H9 (cell line): ENCODE measurements at regions not wholly inside any gene's neighbourhood (a gene's known extent, or its start where the extent isn't known, plus 50 kb on each side); places are given as distances from the start of the nearest gene placed in this dataset.

Experiments
- DNase-seq: peaks from one replicate; pipeline ENCODE4 v3.0.0-alpha.2; 2017
- H2AFZ ChIP-seq: one replicate; pipeline ENCODE4 v1.6.1; 2013; ENCODE audit warnings: mild to moderate bottlenecking, low read length, control low read depth, moderate library complexity
- H2AK5ac ChIP-seq: 2 replicates; pipeline ENCODE4 v1.6.1; 2013; ENCODE audit warnings: low read length, control low read depth, mixed read lengths; ENCODE audit not compliant: insufficient read length
- H2BK120ac ChIP-seq: one replicate; pipeline ENCODE4 v1.6.1; 2013; ENCODE audit warnings: low read depth, mild to moderate bottlenecking, low read length, control low read depth, inconsistent platforms; ENCODE audit not compliant: poor library complexity, severe bottlenecking
- H2BK12ac ChIP-seq: 2 replicates; pipeline ENCODE4 v1.6.1; 2013; ENCODE audit warnings: low read length, control low read depth, mixed read lengths, low read depth; ENCODE audit not compliant: insufficient read length
- H2BK15ac ChIP-seq: 2 replicates; pipeline ENCODE4 v1.6.1; 2013; ENCODE audit warnings: low read depth, low read length, control low read depth
- H2BK20ac ChIP-seq: one replicate; pipeline ENCODE4 v1.6.1; 2013; ENCODE audit warnings: low read depth, mild to moderate bottlenecking, low read length, control low read depth, inconsistent platforms; ENCODE audit not compliant: poor library complexity, severe bottlenecking
- H2BK5ac ChIP-seq: 2 replicates; pipeline ENCODE4 v1.6.1; 2013; ENCODE audit warnings: low read length, control low read depth, mixed read lengths; ENCODE audit not compliant: insufficient read length
- H3K14ac ChIP-seq: 2 replicates; pipeline ENCODE4 v1.6.1; 2013; ENCODE audit warnings: low read length, control low read depth; ENCODE audit not compliant: insufficient read depth
- H3K18ac ChIP-seq: 2 replicates; pipeline ENCODE4 v1.6.1; 2013; ENCODE audit warnings: low read depth, mild to moderate bottlenecking, mixed read lengths, low read length, control low read depth; ENCODE audit not compliant: insufficient read length
- H3K23ac ChIP-seq: 2 replicates; pipeline ENCODE4 v1.6.1; 2013; ENCODE audit warnings: low read length, control low read depth, mixed read lengths, low read depth; ENCODE audit not compliant: insufficient read length
- H3K23me2 ChIP-seq: 2 replicates; pipeline ENCODE4 v1.6.1; 2013; ENCODE audit warnings: low read depth, mild to moderate bottlenecking, mixed read lengths, low read length, control low read depth; ENCODE audit not compliant: insufficient read length, poor library complexity, severe bottlenecking
- H3K27ac ChIP-seq: 2 replicates; pipeline ENCODE4 v1.5.1; 2013; ENCODE audit warnings: low read length, control low read depth, mixed read lengths, low read depth; ENCODE audit not compliant: insufficient read length
- H3K27me3 ChIP-seq: 2 replicates; pipeline ENCODE4 v1.6.1; 2013; ENCODE audit warnings: low read length, control low read depth, inconsistent platforms; ENCODE audit not compliant: insufficient read depth
- H3K4ac ChIP-seq: 2 replicates; pipeline ENCODE4 v1.6.1; 2013; ENCODE audit warnings: low read depth, mild to moderate bottlenecking, control low read depth, inconsistent platforms, low read length, moderate library complexity
- H3K4me1 ChIP-seq: 2 replicates; pipeline ENCODE4 v1.6.1; 2013; ENCODE audit warnings: low read length, control low read depth, inconsistent platforms; ENCODE audit not compliant: insufficient read depth
- H3K4me2 ChIP-seq: 2 replicates; pipeline ENCODE4 v1.6.1; 2013; ENCODE audit warnings: low read length, control low read depth, mixed read lengths; ENCODE audit not compliant: insufficient read length, insufficient read depth
- H3K56ac ChIP-seq: 2 replicates; pipeline ENCODE4 v1.6.1; 2013; ENCODE audit warnings: low read depth, mild to moderate bottlenecking, mixed read lengths, low read length, control low read depth; ENCODE audit not compliant: insufficient read length
- H3K79me1 ChIP-seq: 2 replicates; pipeline ENCODE4 v1.6.1; 2013; ENCODE audit warnings: low read depth, mild to moderate bottlenecking, moderate library complexity, low read length, control low read depth, inconsistent platforms; ENCODE audit not compliant: insufficient read depth, poor library complexity, severe bottlenecking
- H3K79me2 ChIP-seq: 2 replicates; pipeline ENCODE4 v1.6.1; 2013; ENCODE audit warnings: low read length, control low read depth, inconsistent platforms; ENCODE audit not compliant: insufficient read depth
- H3K9ac ChIP-seq: 2 replicates; pipeline ENCODE4 v1.6.1; 2013; ENCODE audit warnings: low read length, control low read depth, mixed read lengths; ENCODE audit not compliant: insufficient read length; ENCODE audit errors: extremely low read depth
- H3K9me3 ChIP-seq: one replicate; pipeline ENCODE4 v1.6.1; 2013; ENCODE audit warnings: low read depth, low read length, inconsistent platforms; ENCODE audit not compliant: control insufficient read depth
- H3T11ph ChIP-seq: one replicate; pipeline ENCODE4 v1.6.1; 2013; ENCODE audit warnings: mild to moderate bottlenecking, low read length, control low read depth, inconsistent platforms
- H4K20me1 ChIP-seq: one replicate; pipeline ENCODE4 v1.6.1; 2013; ENCODE audit not compliant: control insufficient read depth, insufficient read length, insufficient read depth
- H4K5ac ChIP-seq: 2 replicates; pipeline ENCODE4 v1.6.1; 2013; ENCODE audit warnings: low read depth, mild to moderate bottlenecking, mixed read lengths, low read length, control low read depth; ENCODE audit not compliant: insufficient read length
- H4K8ac ChIP-seq: replicated peaks from 2 replicates; pipeline ENCODE4 v1.6.1; 2013; ENCODE audit warnings: low read length, control low read depth, mixed read lengths, low read depth; ENCODE audit not compliant: insufficient read length
- H4K91ac ChIP-seq: 2 replicates; pipeline ENCODE4 v1.6.1; 2013; ENCODE audit warnings: low read depth, mild to moderate bottlenecking, moderate library complexity, mixed read lengths, low read length, control low read depth; ENCODE audit not compliant: insufficient read length
- H3K27ac Mint-ChIP-seq, 3 experiments: 2 replicates in 2 of 3; 3 replicates in 1 of 3; pipeline ENCODE4 v1.8.0; 2020 to 2021; ENCODE audit warnings: mixed read lengths in 3 of 3, mild to moderate bottlenecking in 1 of 3, moderate library complexity in 1 of 3
- H3K27me3 Mint-ChIP-seq: 2 replicates; pipeline ENCODE4 v1.8.0; 2021; ENCODE audit warnings: low read depth, mild to moderate bottlenecking, moderate library complexity, mixed read lengths
- H3K36me3 Mint-ChIP-seq, 3 experiments: 2 replicates in 2 of 3; 3 replicates in 1 of 3; pipeline ENCODE4 v1.8.0; 2020 to 2021; ENCODE audit warnings: low read depth in 3 of 3, mixed read lengths in 3 of 3; ENCODE audit not compliant: insufficient read depth in 1 of 3
- H3K4me1 Mint-ChIP-seq, 2 experiments: 2 replicates each; pipeline ENCODE4 v1.8.0; 2020; ENCODE audit warnings: mixed read lengths in 2 of 2
- H3K4me3 Mint-ChIP-seq, 2 experiments: 2 replicates in 1 of 2; 3 replicates in 1 of 2; pipeline ENCODE4 v1.8.0; 2020 to 2021; ENCODE audit warnings: mild to moderate bottlenecking in 2 of 2, mixed read lengths in 2 of 2, moderate library complexity in 1 of 2
- H3K9me3 Mint-ChIP-seq, 2 experiments: 2 replicates in 1 of 2; 3 replicates in 1 of 2; pipeline ENCODE4 v1.8.0; 2020; ENCODE audit warnings: mild to moderate bottlenecking in 2 of 2, mixed read lengths in 2 of 2, moderate library complexity in 1 of 2
- WGBS: extraction: QIAGEN DNeasy Blood & Tissue Kit; methylation state at CpG from one replicate; pipeline ENCODE4 v1.1.7; 2013; ENCODE audit warnings: missing lambda C conversion rate, low lambda C conversion rate, mixed read lengths; ENCODE audit not compliant: insufficient read length; ENCODE audit errors: extremely low coverage; 5-methylcytosine and 5-hydroxymethylcytosine counted together
- TF ChIP-seq, protein P1 (sequence below): fragments of 200-600 bp; sonication (generic); conservative IDR thresholded peaks from 3 replicates; pipeline ENCODE4 v1.8.0; 2021; ENCODE audit warnings: antibody characterized with exemption, mild to moderate bottlenecking

- Histone ChIP-seq H3K4me1 (peaks cover 4% of the 10 kb centered on the region; the same call in 1 of the 2 replicates), H3K14ac (no peak overlapping the region), H3T11ph (no peak overlapping the region), H4K8ac (no peak overlapping the region), H4K91ac (no peak overlapping the region), H2BK20ac (no peak overlapping the region), H3K23ac (no peak overlapping the region), H3K79me1 (no peaks in the 10 kb centered on the region), H3K27ac (no peak overlapping the region), H2BK5ac (no peak overlapping the region), H3K79me2 (no peaks in the 10 kb centered on the region), H4K20me1 (no peaks in the 10 kb centered on the region), H3K56ac (no peak overlapping the region), H3K4ac (no peak overlapping the region), H2BK12ac (no peak overlapping the region), H3K27me3 (peaks cover 48% of the 10 kb centered on the region), H2BK15ac (no peak overlapping the region), H3K9me3 (no peaks in the 10 kb centered on the region), H4K5ac (no peak overlapping the region), H3K9ac (peak overlapping the region; percentile 42), H3K4me2 (peak overlapping the region; percentile 98), H2AFZ (peak overlapping the region; percentile 91), H3K23me2 (peaks cover 22% of the 10 kb centered on the region), H2AK5ac (no peak overlapping the region), H3K18ac (peak overlapping the region; percentile 22), H2BK120ac (no peak overlapping the region)
- Mint-ChIP-seq H3K36me3 (no peaks in the 10 kb centered on the region), H3K4me3 (no peak overlapping the region), H3K27ac (no peak overlapping the region), H3K27me3 (peaks cover 5% of the 10 kb centered on the region; the same call in 1 of the 2 replicates), H3K9me3 (no peaks in the 10 kb centered on the region; a peak in 2 of 5 replicates), H3K4me1 (peaks cover 0 to 21% of the 10 kb centered on the region in 2 experiments; a peak in 3 of 4 replicates)
- TF ChIP-seq, protein P1, sequence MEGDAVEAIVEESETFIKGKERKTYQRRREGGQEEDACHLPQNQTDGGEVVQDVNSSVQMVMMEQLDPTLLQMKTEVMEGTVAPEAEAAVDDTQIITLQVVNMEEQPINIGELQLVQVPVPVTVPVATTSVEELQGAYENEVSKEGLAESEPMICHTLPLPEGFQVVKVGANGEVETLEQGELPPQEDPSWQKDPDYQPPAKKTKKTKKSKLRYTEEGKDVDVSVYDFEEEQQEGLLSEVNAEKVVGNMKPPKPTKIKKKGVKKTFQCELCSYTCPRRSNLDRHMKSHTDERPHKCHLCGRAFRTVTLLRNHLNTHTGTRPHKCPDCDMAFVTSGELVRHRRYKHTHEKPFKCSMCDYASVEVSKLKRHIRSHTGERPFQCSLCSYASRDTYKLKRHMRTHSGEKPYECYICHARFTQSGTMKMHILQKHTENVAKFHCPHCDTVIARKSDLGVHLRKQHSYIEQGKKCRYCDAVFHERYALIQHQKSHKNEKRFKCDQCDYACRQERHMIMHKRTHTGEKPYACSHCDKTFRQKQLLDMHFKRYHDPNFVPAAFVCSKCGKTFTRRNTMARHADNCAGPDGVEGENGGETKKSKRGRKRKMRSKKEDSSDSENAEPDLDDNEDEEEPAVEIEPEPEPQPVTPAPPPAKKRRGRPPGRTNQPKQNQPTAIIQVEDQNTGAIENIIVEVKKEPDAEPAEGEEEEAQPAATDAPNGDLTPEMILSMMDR, result peak; percentile 77
- peak; percentile 99 for DNase-seq
- no CpG with 5 or more reads among the region's 49 CpGs for WGBS
Measured at GRCh38 chr5:88140856-88141752, 127.5 kb downstream of the TMEM161B start.
